ENCODE measurements at regions not wholly inside any gene's neighbourhood (a gene's known extent, or its start where the extent isn't known, plus 50 kb on each side); places are given as distances from the start of the nearest gene placed in this dataset.

- TF ChIP-seq CTCF (IDR thresholded peaks at IDR 0.05; ENCODE audit: low read depth, low read length, missing input control) (no peak), JUND (IDR thresholded peaks at IDR 0.05) (no peak), RAD21 (IDR thresholded peaks at IDR 0.05) (no peak), ATF3 (IDR thresholded peaks at IDR 0.05) (no peak), SP1 (IDR thresholded peaks at IDR 0.05) (no peak), HNF4A (conservative IDR thresholded peaks at IDR 0.05) (no peak), RXRA (IDR thresholded peaks at IDR 0.05) (no peak), EGR1 (IDR thresholded peaks at IDR 0.05; ENCODE audit: low read depth in 2 of 2) (no peak), GABPA (IDR thresholded peaks at IDR 0.05 in 1 of 2, conservative IDR thresholded peaks at IDR 0.05 in 1 of 2) (no peak), TAF1 (conservative IDR thresholded peaks at IDR 0.05) (no peak), YY1 (IDR thresholded peaks at IDR 0.05) (no peak)
These were observed 247.9 kb upstream of the PCDH10 start for GRCh38 chr4:132901224-132901623.

Measured in liver (tissue), 3 donors.